ENCODE measurements at regions not wholly inside any gene's neighbourhood (a gene's known extent, or its start where the extent isn't known, plus 50 kb on each side); places are given as distances from the start of the nearest gene placed in this dataset.
A peak's percentile ranks its signal among the peaks of the same experiment; 100 is the strongest.

GRCh38 chr9:91120200-91120599, 241.5 kb downstream of the AUH start:
- peaks cover 0 to 44% (median 14%) of the 10 kb centered on the region in 4 donors for H3K4me1 ChIP-seq
- no peak for DNase-seq (ENCODE audit: low spot score in 2 of 2)
- H3K27ac ChIP-seq = peak overlapping the region in 3 of 4 donors; percentile 16 to 87 (median 85)
- no peaks in the 10 kb centered on the region for H3K36me3 ChIP-seq
- no peaks in the 10 kb centered on the region for H3K27me3 ChIP-seq
- peaks cover 0 to 9% (median 0%) of the 10 kb centered on the region in 4 donors for H3K9me3 ChIP-seq
- TF ChIP-seq EP300 (IDR thresholded peaks at IDR 0.05) = no peak
- no peak for TF ChIP-seq CTCF (IDR thresholded peaks at IDR 0.05)
- TF ChIP-seq POLR2A (IDR thresholded peaks at IDR 0.05) = no peak
- H3K4me3 ChIP-seq = no peak overlapping the region

GRCh38 chr9:91122755-91123154, 239.0 kb downstream of the AUH start:
- Histone ChIP-seq H3K36me3 (no peaks in the 10 kb centered on the region), H3K9me3 (peaks cover 0 to 4% (median 0%) of the 10 kb centered on the region in 4 donors), H3K4me1 (peaks cover 0 to 27% (median 12%) of the 10 kb centered on the region in 4 donors), H3K27ac (no peak overlapping the region), H3K4me3 (no peak overlapping the region), H3K27me3 (no peaks in the 10 kb centered on the region)
- no peak for DNase-seq (ENCODE audit: low spot score in 2 of 2)
- 68 to 83% methylated on average over 1 of the region's 1 CpG for WGBS, 2 donors
- TF ChIP-seq CTCF (IDR thresholded peaks at IDR 0.05) (no peak), EP300 (IDR thresholded peaks at IDR 0.05) (no peak), POLR2A (IDR thresholded peaks at IDR 0.05) (no peak)

- WGBS, 2 donors = 84 to 88% methylated on average over 10 of the region's 10 CpGs
- Histone ChIP-seq H3K4me3 (no peak overlapping the region), H3K9me3 (peaks cover 0 to 4% (median 0%) of the 10 kb centered on the region in 4 donors), H3K27me3 (no peaks in the 10 kb centered on the region), H3K4me1 (peaks cover 0 to 7% (median 2%) of the 10 kb centered on the region in 4 donors), H3K27ac (no peak overlapping the region), H3K36me3 (no peaks in the 10 kb centered on the region)
- TF ChIP-seq EP300 (IDR thresholded peaks at IDR 0.05) (no peak), CTCF (IDR thresholded peaks at IDR 0.05) (no peak), POLR2A (IDR thresholded peaks at IDR 0.05) (no peak)
- no peak for DNase-seq (ENCODE audit: low spot score in 2 of 2)
These were observed 234.8 kb downstream of the AUH start for GRCh38 chr9:91126761-91127445.

GRCh38 chr9:91127653-91128052, 234.1 kb downstream of the AUH start:
- Histone ChIP-seq H3K27me3 (no peaks in the 10 kb centered on the region), H3K4me3 (no peak overlapping the region), H3K36me3 (no peaks in the 10 kb centered on the region), H3K27ac (no peak overlapping the region), H3K4me1 (peaks cover 0 to 8% (median 2%) of the 10 kb centered on the region in 4 donors), H3K9me3 (peaks cover 0 to 4% (median 0%) of the 10 kb centered on the region in 4 donors)
- TF ChIP-seq CTCF (IDR thresholded peaks at IDR 0.05) (no peak), EP300 (IDR thresholded peaks at IDR 0.05) (no peak), POLR2A (IDR thresholded peaks at IDR 0.05) (no peak)
- 97 to 98% methylated on average over 1 of the region's 1 CpG for WGBS, 2 donors
- DNase-seq (ENCODE audit: low spot score in 2 of 2) = no peak

GRCh38 chr9:91130796-91131318, 230.9 kb downstream of the AUH start:
- 64 to 69% methylated on average over 2 of the region's 2 CpGs for WGBS, 2 donors
- TF ChIP-seq EP300 (IDR thresholded peaks at IDR 0.05) (no peak), CTCF (IDR thresholded peaks at IDR 0.05) (no peak), POLR2A (IDR thresholded peaks at IDR 0.05) (no peak)
- H3K27me3 ChIP-seq = no peaks in the 10 kb centered on the region
- peak overlapping the region in 1 of 4 donors; percentile 47 for H3K27ac ChIP-seq
- H3K9me3 ChIP-seq = no peaks in the 10 kb centered on the region
- no peak for DNase-seq (ENCODE audit: low spot score in 2 of 2)
- no peaks in the 10 kb centered on the region for H3K36me3 ChIP-seq
- H3K4me1 ChIP-seq = peaks cover 0 to 8% (median 2%) of the 10 kb centered on the region in 4 donors
- H3K4me3 ChIP-seq = no peak overlapping the region
